HepG2 (cell line): ENCODE measurements at regions not wholly inside any gene's neighbourhood (a gene's known extent, or its start where the extent isn't known, plus 50 kb on each side); places are given as distances from the start of the nearest gene placed in this dataset.

Experiments used
- ASH2L ChIP-seq: fragments of 300-600, 200-600 bp; sonication (generic); IDR thresholded peaks from 2 replicates; pipeline ENCODE4 v1.7.0; 2017; ENCODE audit warnings: low read depth, mild to moderate bottlenecking, moderate library complexity, mixed read lengths, low read length; ENCODE audit not compliant: insufficient read length
- CBX5 ChIP-seq: sonication (generic); formaldehyde crosslinking; IDR thresholded peaks from 2 replicates; pipeline ENCODE4 v1.4.0; 2020; ENCODE audit warnings: missing genetic modification reagents, borderline replicate concordance
- CTCF ChIP-seq: sonication (generic); formaldehyde crosslinking; IDR thresholded peaks from 2 replicates; pipeline ENCODE4 v1.5.0; 2020; ENCODE audit warnings: mild to moderate bottlenecking, missing genetic modification reagents, moderate library complexity
- GABPA ChIP-seq, 2 experiments: IDR thresholded peaks; 2 replicates each; pipeline ENCODE4 v1.6.1; 2011 to 2016; ENCODE audit warnings: low read depth in 2 of 2, low read length in 1 of 2, missing biosample characterization in 1 of 2, missing genetic modification characterization in 1 of 2
- KDM1A ChIP-seq: IDR thresholded peaks from 2 replicates; pipeline ENCODE4 v1.6.1; 2016; ENCODE audit warnings: missing compliant biosample characterization
- NFRKB ChIP-seq: fragments of 450-650 bp; IDR thresholded peaks from 2 replicates; pipeline ENCODE4 v1.6.1; 2017
- POLR2A ChIP-seq, 2 experiments: IDR thresholded peaks; 2 replicates each; pipeline ENCODE4 v1.6.1; 2011; ENCODE audit warnings: low read depth in 2 of 2, low read length in 2 of 2, mild to moderate bottlenecking in 1 of 2, moderate library complexity in 1 of 2; ENCODE audit not compliant: insufficient read depth in 1 of 2
- SKI ChIP-seq: fragments of 450-650 bp; IDR thresholded peaks from one replicate; pipeline ENCODE4 v1.6.1; 2018; ENCODE audit warnings: mild to moderate bottlenecking; ENCODE audit not compliant: partially characterized antibody
- SP140L ChIP-seq: sonication (generic); formaldehyde crosslinking; IDR thresholded peaks from 2 replicates; pipeline ENCODE4 v1.4.0; 2020; ENCODE audit warnings: missing genetic modification reagents, borderline replicate concordance
- TAF1 ChIP-seq: sonication (generic); formaldehyde crosslinking; IDR thresholded peaks from 2 replicates; pipeline ENCODE4 v1.4.0; 2020; ENCODE audit warnings: missing genetic modification reagents
- ZNF232 ChIP-seq: sonication (generic); formaldehyde crosslinking; IDR thresholded peaks from 2 replicates; pipeline ENCODE4 v1.4.0; 2020; ENCODE audit warnings: missing genetic modification reagents, borderline replicate concordance
- TF ChIP-seq, protein P1 (sequence below): IDR thresholded peaks from 2 replicates; pipeline ENCODE4 v1.6.1; 2012; ENCODE audit warnings: inconsistent platforms
- TF ChIP-seq, protein P2 (sequence below): sonication (generic); formaldehyde crosslinking; IDR thresholded peaks from 2 replicates; pipeline ENCODE4 v1.4.0; 2020; ENCODE audit warnings: mild to moderate bottlenecking, missing genetic modification reagents
- TF ChIP-seq, protein P3 (sequence below): sonication (generic); formaldehyde crosslinking; IDR thresholded peaks from 2 replicates; pipeline ENCODE4 v1.5.0; 2020; ENCODE audit warnings: missing genetic modification reagents, mild to moderate bottlenecking, borderline replicate concordance

DNA sequence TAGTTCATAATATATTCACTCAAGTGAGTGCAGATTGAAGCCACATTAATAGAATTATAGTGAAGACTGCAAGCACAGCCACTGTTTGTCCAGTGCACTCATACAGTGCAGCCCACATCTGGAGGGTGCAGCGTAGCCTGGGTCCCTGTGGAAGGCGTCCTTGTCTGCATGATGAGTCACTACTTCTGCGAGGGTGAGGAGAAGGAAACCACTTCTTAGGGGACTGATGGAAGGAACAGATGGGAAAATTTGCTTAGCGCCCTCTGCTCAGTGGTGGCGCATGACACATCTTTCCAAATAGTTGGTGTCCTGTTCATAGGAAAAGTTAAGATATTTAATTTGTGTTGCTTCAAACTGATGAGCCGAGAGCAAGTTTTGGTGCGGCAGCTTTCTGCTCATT is 330.4 kb upstream of the SMIM21 start:
- TF ChIP-seq TAF1 (no peak), POLR2A (IDR thresholded peaks at IDR 0.05; ENCODE audit: insufficient read depth in 1 of 2, low read depth in 2 of 2, low read length in 2 of 2) (no peak), ASH2L (no peak), CTCF (no peak), CBX5 (no peak), SP140L (CRISPR knock-in tag) (no peak), KDM1A (CRISPR knock-in tag) (no peak), NFRKB (no peak), GABPA (IDR thresholded peaks at IDR 0.05; ENCODE audit: low read depth, low read length) (no peak), GABPA (CRISPR knock-in tag; IDR thresholded peaks at IDR 0.05; ENCODE audit: low read depth) (no peak), SKI (no peak), ZNF232 (CRISPR knock-in tag) (no peak)
- TF ChIP-seq, protein P1, sequence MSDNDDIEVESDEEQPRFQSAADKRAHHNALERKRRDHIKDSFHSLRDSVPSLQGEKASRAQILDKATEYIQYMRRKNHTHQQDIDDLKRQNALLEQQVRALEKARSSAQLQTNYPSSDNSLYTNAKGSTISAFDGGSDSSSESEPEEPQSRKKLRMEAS, result no peak
- TF ChIP-seq, protein P2, sequence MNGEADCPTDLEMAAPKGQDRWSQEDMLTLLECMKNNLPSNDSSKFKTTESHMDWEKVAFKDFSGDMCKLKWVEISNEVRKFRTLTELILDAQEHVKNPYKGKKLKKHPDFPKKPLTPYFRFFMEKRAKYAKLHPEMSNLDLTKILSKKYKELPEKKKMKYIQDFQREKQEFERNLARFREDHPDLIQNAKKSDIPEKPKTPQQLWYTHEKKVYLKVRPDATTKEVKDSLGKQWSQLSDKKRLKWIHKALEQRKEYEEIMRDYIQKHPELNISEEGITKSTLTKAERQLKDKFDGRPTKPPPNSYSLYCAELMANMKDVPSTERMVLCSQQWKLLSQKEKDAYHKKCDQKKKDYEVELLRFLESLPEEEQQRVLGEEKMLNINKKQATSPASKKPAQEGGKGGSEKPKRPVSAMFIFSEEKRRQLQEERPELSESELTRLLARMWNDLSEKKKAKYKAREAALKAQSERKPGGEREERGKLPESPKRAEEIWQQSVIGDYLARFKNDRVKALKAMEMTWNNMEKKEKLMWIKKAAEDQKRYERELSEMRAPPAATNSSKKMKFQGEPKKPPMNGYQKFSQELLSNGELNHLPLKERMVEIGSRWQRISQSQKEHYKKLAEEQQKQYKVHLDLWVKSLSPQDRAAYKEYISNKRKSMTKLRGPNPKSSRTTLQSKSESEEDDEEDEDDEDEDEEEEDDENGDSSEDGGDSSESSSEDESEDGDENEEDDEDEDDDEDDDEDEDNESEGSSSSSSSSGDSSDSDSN (CRISPR knock-in tag), result no peak
- TF ChIP-seq, protein P3, sequence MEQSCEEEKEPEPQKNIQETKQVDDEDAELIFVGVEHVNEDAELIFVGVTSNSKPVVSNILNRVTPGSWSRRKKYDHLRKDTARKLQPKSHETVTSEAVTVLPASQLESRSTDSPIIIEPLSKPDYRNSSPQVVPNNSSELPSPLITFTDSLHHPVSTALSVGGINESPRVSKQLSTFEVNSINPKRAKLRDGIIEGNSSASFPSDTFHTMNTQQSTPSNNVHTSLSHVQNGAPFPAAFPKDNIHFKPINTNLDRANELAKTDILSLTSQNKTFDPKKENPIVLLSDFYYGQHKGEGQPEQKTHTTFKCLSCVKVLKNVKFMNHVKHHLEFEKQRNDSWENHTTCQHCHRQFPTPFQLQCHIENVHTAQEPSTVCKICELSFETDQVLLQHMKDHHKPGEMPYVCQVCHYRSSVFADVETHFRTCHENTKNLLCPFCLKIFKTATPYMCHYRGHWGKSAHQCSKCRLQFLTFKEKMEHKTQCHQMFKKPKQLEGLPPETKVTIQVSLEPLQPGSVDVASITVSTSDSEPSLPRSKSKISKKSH (CRISPR knock-in tag), result no peak
